ENCODE measurements at regions not wholly inside any gene's neighbourhood (a gene's known extent, or its start where the extent isn't known, plus 50 kb on each side); places are given as distances from the start of the nearest gene placed in this dataset.

DNA sequence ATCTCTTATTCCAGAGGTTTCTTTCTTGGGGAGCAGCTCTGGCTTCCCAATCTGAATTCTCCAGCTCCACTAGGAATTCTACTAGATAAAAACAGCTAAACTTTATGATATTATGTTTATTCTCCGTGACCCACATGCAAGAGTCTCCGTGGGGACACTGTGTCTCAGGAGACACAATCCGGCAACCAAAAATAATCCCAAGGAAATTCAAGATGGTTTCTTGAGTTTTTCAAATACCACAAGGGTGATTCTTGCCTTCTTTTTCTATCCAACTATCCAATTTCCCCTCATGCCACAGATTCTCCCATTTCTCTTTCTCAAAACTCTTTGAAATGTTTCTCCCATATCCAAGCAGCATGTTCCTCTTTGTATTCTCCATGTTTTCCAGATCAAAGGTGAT lies 103.1 kb downstream of the FAS start:
- ChIA-PET CTCF (interaction anchor here (0.7 kb wide), 1 partner anchor 11 kb away, joined by 3 read pairs; no protein-coding TSS in a partner anchor), POLR2A (no interaction called here)
- TF ChIP-seq MYC (IDR thresholded peaks at IDR 0.05; ENCODE audit: low read depth, low read length) (no peak), FOS (IDR thresholded peaks at IDR 0.05; ENCODE audit: borderline replicate concordance, insufficient read depth, low read length) (no peak), POLR2AphosphoS5 (IDR thresholded peaks at IDR 0.05; ENCODE audit: insufficient read depth, low read depth, low read length) (no peak), POLR2A (IDR thresholded peaks at IDR 0.05; ENCODE audit: low read depth, low read length) (no peak), GATA2 (IDR thresholded peaks at IDR 0.05; ENCODE audit: insufficient read depth, insufficient read length, low read depth, low read length) (no peak)
- TF ChIP-seq, protein P1, sequence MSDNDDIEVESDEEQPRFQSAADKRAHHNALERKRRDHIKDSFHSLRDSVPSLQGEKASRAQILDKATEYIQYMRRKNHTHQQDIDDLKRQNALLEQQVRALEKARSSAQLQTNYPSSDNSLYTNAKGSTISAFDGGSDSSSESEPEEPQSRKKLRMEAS (IDR thresholded peaks at IDR 0.05; ENCODE audit: insufficient read depth, insufficient read length): no peak
- TF ChIP-seq, protein P2, sequence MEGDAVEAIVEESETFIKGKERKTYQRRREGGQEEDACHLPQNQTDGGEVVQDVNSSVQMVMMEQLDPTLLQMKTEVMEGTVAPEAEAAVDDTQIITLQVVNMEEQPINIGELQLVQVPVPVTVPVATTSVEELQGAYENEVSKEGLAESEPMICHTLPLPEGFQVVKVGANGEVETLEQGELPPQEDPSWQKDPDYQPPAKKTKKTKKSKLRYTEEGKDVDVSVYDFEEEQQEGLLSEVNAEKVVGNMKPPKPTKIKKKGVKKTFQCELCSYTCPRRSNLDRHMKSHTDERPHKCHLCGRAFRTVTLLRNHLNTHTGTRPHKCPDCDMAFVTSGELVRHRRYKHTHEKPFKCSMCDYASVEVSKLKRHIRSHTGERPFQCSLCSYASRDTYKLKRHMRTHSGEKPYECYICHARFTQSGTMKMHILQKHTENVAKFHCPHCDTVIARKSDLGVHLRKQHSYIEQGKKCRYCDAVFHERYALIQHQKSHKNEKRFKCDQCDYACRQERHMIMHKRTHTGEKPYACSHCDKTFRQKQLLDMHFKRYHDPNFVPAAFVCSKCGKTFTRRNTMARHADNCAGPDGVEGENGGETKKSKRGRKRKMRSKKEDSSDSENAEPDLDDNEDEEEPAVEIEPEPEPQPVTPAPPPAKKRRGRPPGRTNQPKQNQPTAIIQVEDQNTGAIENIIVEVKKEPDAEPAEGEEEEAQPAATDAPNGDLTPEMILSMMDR (IDR thresholded peaks at IDR 0.05; ENCODE audit: extremely low read depth in 1 of 2, insufficient read depth in 1 of 2, low read depth in 1 of 2, low read length in 2 of 2): no peak

More for the DNA sequence above, 103.1 kb downstream of the FAS start:
- FAIRE-seq: no peak
- Histone ChIP-seq H4K20me1 (replicated peaks; ENCODE audit: control insufficient read depth, extremely low read depth, insufficient read depth, low read length) (no peaks in the 10 kb centered on the region), H3K27ac (ENCODE audit: insufficient read depth, low read depth, low read length) (no peak overlapping the region), H3K4me2 (ENCODE audit: insufficient read depth, low read length) (no peak overlapping the region), H3K79me2 (ENCODE audit: control insufficient read depth, insufficient read depth, low read length) (no peaks in the 10 kb centered on the region), H3K4me1 (ENCODE audit: control insufficient read depth, extremely low read depth, insufficient read depth, low read length) (no peaks in the 10 kb centered on the region), H3K9ac (replicated peaks; ENCODE audit: extremely low read depth, insufficient read depth, low read length) (no peak overlapping the region), H3K9me3 (replicated peaks; ENCODE audit: control insufficient read depth, insufficient read depth, low read length) (no peaks in the 10 kb centered on the region), H3K27me3 (ENCODE audit: control insufficient read depth in 2 of 2, insufficient read depth in 2 of 2, low read length in 2 of 2) (no peaks in the 10 kb centered on the region), H3K4me3 (replicated peaks in 1 of 3; ENCODE audit: insufficient read depth in 1 of 3, low read depth in 1 of 3, low read length in 3 of 3) (no peak overlapping the region), H3K36me3 (ENCODE audit: control insufficient read depth in 2 of 2, extremely low read depth in 1 of 2, insufficient read depth in 2 of 2, low read length in 2 of 2) (no peaks in the 10 kb centered on the region), H2AFZ (ENCODE audit: low read depth, low read length) (no peak overlapping the region), H3K9me1 (replicated peaks; ENCODE audit: control insufficient read depth, extremely low read depth, insufficient read depth, low read length) (no peaks in the 10 kb centered on the region)
- BruUV-seq (replicated peaks): no TSS peak
- dilution Hi-C loops (cut with MboI; ENCODE audit: extremely low pct_ligation_motif_present, low sequenced_read_pairs) (no loop called here), intact Hi-C loops (cut with micrococcal nuclease) (no loop called here)
- no peak for DNase-seq (ENCODE audit: low read depth, low spot score)
